IMR-90 (cell line): ENCODE measurements at regions not wholly inside any gene's neighbourhood (a gene's known extent, or its start where the extent isn't known, plus 50 kb on each side); places are given as distances from the start of the nearest gene placed in this dataset.

ENCODE experiments used
- ATAC-seq: fragments of 200-7000 bp; cut with Tn5 transposase; 2 replicates; pipeline ENCODE4 v1.9.1; 2020; ENCODE audit warnings: low read depth, mild to moderate bottlenecking, moderate library complexity
- BruUV-seq: library from RNA; stranded (reverse); fragments of 400-500 nt; replicated peaks from 2 replicates; lab custom pipeline; 2021; lab: Mats Ljungman, UMichigan
- CTCF ChIA-PET: fragments of 300-600 bp; formaldehyde crosslinking; extraction: SDS; loops from one replicate; lab custom pipeline; 2021; ENCODE audit warnings: antibody characterized with exemption; lab: Yijun Ruan, JAX
- POLR2A ChIA-PET: fragments of 300-600 bp; sonication (Branson Sonifier 250); formaldehyde crosslinking; loops from one replicate; lab custom pipeline; 2022; ENCODE audit warnings: antibody characterized with exemption; ENCODE audit not compliant: unreplicated experiment; lab: Charles Lee
- DNase-seq: peaks from one replicate; pipeline ENCODE4 v3.0.0; 2013
- H2AFZ ChIP-seq: replicated peaks from 2 replicates; pipeline ENCODE3; 2013; ENCODE audit warnings: low read length, mild to moderate bottlenecking; ENCODE audit not compliant: poor library complexity
- H2AK5ac ChIP-seq: 2 replicates; pipeline ENCODE4 v1.6.1; 2013; ENCODE audit warnings: low read depth, low read length, inconsistent platforms
- H2AK9ac ChIP-seq: replicated peaks from 2 replicates; pipeline ENCODE3; 2013; ENCODE audit warnings: mild to moderate bottlenecking, low read depth, low read length, moderate library complexity; ENCODE audit not compliant: poor library complexity
- H2BK120ac ChIP-seq: 2 replicates; pipeline ENCODE4 v1.6.1; 2013; ENCODE audit warnings: low read depth, low read length, inconsistent platforms
- H2BK15ac ChIP-seq: 3 replicates; pipeline ENCODE4 v1.6.1; 2013; ENCODE audit warnings: low read depth, low read length, inconsistent platforms
- H2BK20ac ChIP-seq: 2 replicates; pipeline ENCODE4 v1.6.1; 2013; ENCODE audit warnings: low read depth, mild to moderate bottlenecking, inconsistent platforms, low read length, moderate library complexity
- H2BK5ac ChIP-seq: 2 replicates; pipeline ENCODE4 v1.6.1; 2013; ENCODE audit warnings: mild to moderate bottlenecking, low read depth, low read length, inconsistent platforms; ENCODE audit not compliant: poor library complexity, severe bottlenecking
- H3K14ac ChIP-seq: replicated peaks from 2 replicates; pipeline ENCODE4 v1.6.1; 2013; ENCODE audit warnings: low read depth, low read length, inconsistent platforms
- H3K18ac ChIP-seq: 2 replicates; pipeline ENCODE4 v1.6.1; 2013; ENCODE audit warnings: low read depth, low read length, control low read depth
- H3K23ac ChIP-seq: 2 replicates; pipeline ENCODE4 v1.6.1; 2013; ENCODE audit warnings: low read depth, low read length, inconsistent platforms
- H3K27ac ChIP-seq: 2 replicates; pipeline ENCODE4 v1.5.1; 2013; ENCODE audit warnings: mild to moderate bottlenecking, control low read depth, low read length; ENCODE audit not compliant: insufficient read depth
- H3K27me3 ChIP-seq: 2 replicates; pipeline ENCODE4 v1.6.1; 2013; ENCODE audit warnings: low read length; ENCODE audit not compliant: control insufficient read depth, insufficient read depth
- H3K36me3 ChIP-seq: 2 replicates; pipeline ENCODE4 v1.6.1; 2013; ENCODE audit warnings: low read length, mixed read lengths; ENCODE audit not compliant: control insufficient read depth, insufficient read depth
- H3K4ac ChIP-seq: 2 replicates; pipeline ENCODE4 v1.6.1; 2013; ENCODE audit warnings: low read depth, low read length, inconsistent platforms
- H3K4me1 ChIP-seq: 2 replicates; pipeline ENCODE4 v1.6.1; 2013; ENCODE audit warnings: low read length, mixed read lengths; ENCODE audit not compliant: control insufficient read depth, insufficient read depth
- H3K4me2 ChIP-seq: 2 replicates; pipeline ENCODE4 v1.6.1; 2013; ENCODE audit warnings: low read depth, mild to moderate bottlenecking, control low read depth, low read length, moderate library complexity
- H3K4me3 ChIP-seq: 2 replicates; pipeline ENCODE4 v1.5.1; 2013; ENCODE audit warnings: low read depth, mild to moderate bottlenecking, control low read depth, low read length, moderate library complexity; ENCODE audit not compliant: insufficient read depth
- H3K56ac ChIP-seq: 2 replicates; pipeline ENCODE4 v1.6.1; 2013; ENCODE audit warnings: low read length, inconsistent platforms; ENCODE audit not compliant: insufficient read depth; ENCODE audit errors: extremely low read depth
- H3K79me1 ChIP-seq, 2 experiments: 2 replicates each; pipeline ENCODE4 v1.6.1; 2013; ENCODE audit warnings: low read length in 2 of 2, inconsistent platforms in 1 of 2, low read depth in 1 of 2
- H3K9ac ChIP-seq: 2 replicates; pipeline ENCODE4 v1.6.1; 2013; ENCODE audit warnings: low read depth, low read length, control low read depth
- H3K9me1 ChIP-seq: 2 replicates; pipeline ENCODE4 v1.6.1; 2013; ENCODE audit warnings: low read length, inconsistent platforms; ENCODE audit not compliant: insufficient read depth
- H3K9me3 ChIP-seq: 2 replicates; pipeline ENCODE4 v1.6.1; 2013; ENCODE audit warnings: low read length; ENCODE audit not compliant: control insufficient read depth, insufficient read depth
- H4K20me1 ChIP-seq: 2 replicates; pipeline ENCODE4 v1.6.1; 2013; ENCODE audit warnings: low read length, inconsistent platforms; ENCODE audit not compliant: insufficient read depth
- H4K5ac ChIP-seq: 2 replicates; pipeline ENCODE4 v1.6.1; 2013; ENCODE audit warnings: mild to moderate bottlenecking, low read depth, low read length, control low read depth
- H4K8ac ChIP-seq, 2 experiments: 2 replicates each; pipeline ENCODE4 v1.6.1; 2013; ENCODE audit warnings: low read depth in 2 of 2, low read length in 2 of 2, control low read depth in 1 of 2, inconsistent platforms in 1 of 2
- H4K91ac ChIP-seq: 2 replicates; pipeline ENCODE4 v1.6.1; 2013; ENCODE audit warnings: low read depth, low read length, inconsistent platforms; ENCODE audit not compliant: insufficient read depth
- MAZ ChIP-seq: IDR thresholded peaks from 2 replicates; pipeline ENCODE4 v1.6.1; 2012; ENCODE audit warnings: low read depth, mild to moderate bottlenecking, low read length, improper control_type of control experiment, moderate library complexity, borderline replicate concordance
- POLR2A ChIP-seq: IDR thresholded peaks from 2 replicates; pipeline ENCODE4 v1.6.1; 2012; ENCODE audit warnings: mild to moderate bottlenecking, low read depth, low read length
- SMC3 ChIP-seq: fragments of 150-350 bp; IDR thresholded peaks from 2 replicates; pipeline ENCODE4 v1.6.1; 2016; ENCODE audit warnings: low read depth, mild to moderate bottlenecking, antibody characterized with exemption, low read length, moderate library complexity
- WGBS, 2 experiments: methylation state at CpG; one replicate each; pipeline versions ENCODE4 v1.1.5 to v1.1.7; 2013; ENCODE audit warnings: missing lambda C conversion rate in 2 of 2; ENCODE audit not compliant: insufficient read length in 1 of 2; ENCODE audit errors: extremely low coverage in 2 of 2; 5-methylcytosine and 5-hydroxymethylcytosine counted together
- dilution Hi-C: fragments of 300-500 bp; cut with HindIII; formaldehyde crosslinking; loops from one replicate; pipeline ENCODE4 v1.14.3; 2018; ENCODE audit warnings: low sequenced_read_pairs; ENCODE audit not compliant: unreplicated experiment
- in situ Hi-C: fragments of 300-500 bp; cut with MboI; formaldehyde crosslinking; loops from 3 replicates; pipeline ENCODE4 v1.14.3; 2019; ENCODE audit warnings: low sequenced_read_pairs, inconsistent platforms, mixed read lengths
- intact Hi-C: fragments of 100-400 bp; cut with micrococcal nuclease; formaldehyde crosslinking; loops from 2 replicates; pipeline ENCODE4 v1.10.0; 2022

- BruUV-seq, result no TSS peak
- in situ Hi-C loops, result loop anchor here (25.0 kb wide), 1 partner anchor 170 kb away; the partner anchor contains the start of gene IGF1
- dilution Hi-C loops, result no loop called here
- H3K23ac ChIP-seq, result no peak overlapping the region
- ATAC-seq (no peak), DNase-seq (no peak)
- H3K56ac ChIP-seq, result no peak overlapping the region
- no peaks in the 10 kb centered on the region for H3K4me1 ChIP-seq
- H2BK5ac ChIP-seq, result no peak overlapping the region
- H3K27ac ChIP-seq, result no peak overlapping the region
- no peaks in the 10 kb centered on the region for H3K27me3 ChIP-seq
- H2AK5ac ChIP-seq, result no peak overlapping the region
- no peak overlapping the region for H3K4me2 ChIP-seq
- no peak overlapping the region for H4K91ac ChIP-seq
- H3K9me3 ChIP-seq, result no peaks in the 10 kb centered on the region
- no CpG with 5 or more reads among the region's 4 CpGs for WGBS, 2 experiments
- H3K14ac ChIP-seq, result no peak overlapping the region
- intact Hi-C loops, result no loop called here
- TF ChIP-seq POLR2A, result no peak
- TF ChIP-seq SMC3, result no peak
- TF ChIP-seq MAZ, result no peak
- H3K4ac ChIP-seq, result no peak overlapping the region
- ChIA-PET POLR2A (no interaction called here), CTCF (interaction anchor here (0.9 kb wide), 1 partner anchor 74 kb away, joined by 3 read pairs; no protein-coding TSS in a partner anchor)
- no peaks in the 10 kb centered on the region for H4K20me1 ChIP-seq
- H3K9ac ChIP-seq, result no peak overlapping the region
- no peak overlapping the region for H4K5ac ChIP-seq
- no peak overlapping the region for H2BK15ac ChIP-seq
- H3K4me3 ChIP-seq, result no peak overlapping the region
- H2BK120ac ChIP-seq, result no peak overlapping the region
- H3K18ac ChIP-seq, result no peak overlapping the region
- H2AK9ac ChIP-seq, result no peak overlapping the region
- no peak overlapping the region for H4K8ac ChIP-seq
- H3K9me1 ChIP-seq, result no peaks in the 10 kb centered on the region
- H3K36me3 ChIP-seq, result no peaks in the 10 kb centered on the region
- H2AFZ ChIP-seq, result no peak overlapping the region
- H3K79me1 ChIP-seq, result no peaks in the 10 kb centered on the region
- no peak overlapping the region for H2BK20ac ChIP-seq
Observed at GRCh38 chr12:102317155-102317554, 119.5 kb upstream of the PMCH start.
